HCT116 (cell line): ENCODE measurements at regions not wholly inside any gene's neighbourhood (a gene's known extent, or its start where the extent isn't known, plus 50 kb on each side); places are given as distances from the start of the nearest gene placed in this dataset.

Experiments
- ATF3 ChIP-seq: IDR thresholded peaks from 2 replicates; pipeline ENCODE4 v1.6.1; 2012
- CEBPB ChIP-seq: IDR thresholded peaks from 2 replicates; pipeline ENCODE4 v1.6.1; 2012; ENCODE audit warnings: low read depth
- CTCF ChIP-seq, 3 experiments: fragments of 200-600 bp in 1 of 3; sonication (generic) in 1 of 3; IDR thresholded peaks in 2 of 3; conservative IDR thresholded peaks in 1 of 3; 2 replicates each; pipeline ENCODE4 v1.5.1; 2012 to 2017; ENCODE audit warnings: low read depth in 2 of 3, low read length in 2 of 3, antibody characterized with exemption in 1 of 3, borderline replicate concordance in 1 of 3, control low read depth in 1 of 3, mild to moderate bottlenecking in 1 of 3, mixed read lengths in 1 of 3, mixed run types in 1 of 3, moderate library complexity in 1 of 3; ENCODE audit not compliant: insufficient read depth in 1 of 3
- EZH2phosphoT487 ChIP-seq: fragments of 200-600 bp; IDR thresholded peaks from 2 replicates; pipeline ENCODE4 v1.6.1; 2018; ENCODE audit warnings: antibody characterized with exemption, borderline replicate concordance
- POLR2AphosphoS5 ChIP-seq: IDR thresholded peaks from 2 replicates; pipeline ENCODE4 v1.6.1; 2011; ENCODE audit warnings: mild to moderate bottlenecking, low read depth, low read length, moderate library complexity

- TF ChIP-seq CTCF (IDR thresholded peaks at IDR 0.05 in 2 of 3, conservative IDR thresholded peaks at IDR 0.05 in 1 of 3; ENCODE audit: borderline replicate concordance in 1 of 3, insufficient read depth in 1 of 3, low read depth in 2 of 3, low read length in 2 of 3) (no peak), ATF3 (no peak), CEBPB (no peak), POLR2AphosphoS5 (no peak), EZH2phosphoT487 (no peak)
Observed at GRCh38 chr12:81835783-81836182, 76.6 kb upstream of the PPFIA2 start.
